Fibroblast of the aortic adventitia (primary cell): ENCODE measurements at regions not wholly inside any gene's neighbourhood (a gene's known extent, or its start where the extent isn't known, plus 50 kb on each side); places are given as distances from the start of the nearest gene placed in this dataset.
A peak's percentile ranks its signal among the peaks of the same experiment; 100 is the strongest.
"Not testable (repeated sequence)": the region's sequence is repeated elsewhere in the genome, so short reads cannot be mapped to it uniquely, and the experiment has no call there.

Source experiments
- DNase-seq: peaks from one replicate; pipeline ENCODE4 v3.0.0-alpha.2; 2010; ENCODE audit warnings: low read depth
- H3K4me3 ChIP-seq: 2 replicates; pipeline ENCODE4 v1.5.1; 2011; ENCODE audit warnings: low read depth, mild to moderate bottlenecking, control low read depth, low read length, moderate library complexity
- CTCF ChIP-seq: IDR thresholded peaks from 2 replicates; pipeline ENCODE4 v1.5.1; 2011; ENCODE audit warnings: mild to moderate bottlenecking, low read length, control low read depth, inconsistent platforms; ENCODE audit not compliant: insufficient read depth

- no peak for TF ChIP-seq CTCF
- DNase-seq: peak; percentile 30
- no peak overlapping the region for H3K4me3 ChIP-seq
Observed at GRCh38 chr5:53261245-53261644, 151.7 kb upstream of the MOCS2 start.

- TF ChIP-seq CTCF: peak; percentile 69
- H3K4me3 ChIP-seq: no peak overlapping the region
- DNase-seq: peak; percentile 80
Observed at GRCh38 chr5:53262348-53262970, 152.9 kb upstream of the MOCS2 start.

GRCh38 chr5:53263151-53263550, 153.6 kb upstream of the MOCS2 start:
- H3K4me3 ChIP-seq: no peak overlapping the region
- peak; percentile 47 for DNase-seq
- TF ChIP-seq CTCF: no peak

GRCh38 chr5:53265043-53265442, 155.5 kb upstream of the MOCS2 start:
- DNase-seq: no peak
- no peak for TF ChIP-seq CTCF
- no peak overlapping the region for H3K4me3 ChIP-seq

- H3K4me3 ChIP-seq, DNase-seq: not testable (repeated sequence)
Observed at GRCh38 chr5:53268241-53268640, 158.7 kb upstream of the MOCS2 start.

GRCh38 chr5:53275666-53276065, 166.1 kb upstream of the MOCS2 start:
- no peak for TF ChIP-seq CTCF

GRCh38 chr5:53276825-53277224, 167.3 kb upstream of the MOCS2 start:
- TF ChIP-seq CTCF: no peak
- DNase-seq: peak; percentile 90
- no peak overlapping the region for H3K4me3 ChIP-seq

More at GRCh38 chr5:53275666-53276065, 166.1 kb upstream of the MOCS2 start:
- no peak for DNase-seq
- no peak overlapping the region for H3K4me3 ChIP-seq
